WI38 (cell line): ENCODE measurements at regions not wholly inside any gene's neighbourhood (a gene's known extent, or its start where the extent isn't known, plus 50 kb on each side); places are given as distances from the start of the nearest gene placed in this dataset.

ENCODE experiments used
- H3K4me3 ChIP-seq: 2 replicates; pipeline ENCODE4 v1.5.1; 2011; ENCODE audit warnings: low read depth, mild to moderate bottlenecking, control low read depth, low read length
- TF ChIP-seq, protein P1 (sequence below): IDR thresholded peaks from 2 replicates; pipeline ENCODE4 v1.5.1; 2012; ENCODE audit warnings: low read depth, mild to moderate bottlenecking, control low read depth, low read length

DNA sequence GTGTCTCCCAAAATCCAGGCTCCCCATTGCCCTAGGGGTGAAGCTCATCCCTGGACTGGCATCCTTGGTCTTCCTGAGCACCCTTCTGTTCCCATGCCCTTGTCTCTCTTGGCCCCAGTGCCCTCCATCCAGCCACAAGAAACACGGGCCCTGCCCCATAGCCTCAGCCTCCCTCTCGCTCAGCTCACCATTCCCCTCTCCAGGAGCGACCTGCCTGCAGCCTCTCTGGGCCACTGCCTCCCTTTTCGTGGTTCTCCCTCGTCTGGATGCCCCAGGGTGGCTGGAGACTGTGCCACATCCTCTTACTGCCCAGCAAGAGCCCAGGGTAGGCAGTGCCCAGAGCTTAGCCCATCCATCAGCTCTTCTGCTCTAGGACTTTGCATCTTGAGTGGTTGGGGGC, 532.1 kb downstream of the TBC1D22A start:
- TF ChIP-seq, protein P1, sequence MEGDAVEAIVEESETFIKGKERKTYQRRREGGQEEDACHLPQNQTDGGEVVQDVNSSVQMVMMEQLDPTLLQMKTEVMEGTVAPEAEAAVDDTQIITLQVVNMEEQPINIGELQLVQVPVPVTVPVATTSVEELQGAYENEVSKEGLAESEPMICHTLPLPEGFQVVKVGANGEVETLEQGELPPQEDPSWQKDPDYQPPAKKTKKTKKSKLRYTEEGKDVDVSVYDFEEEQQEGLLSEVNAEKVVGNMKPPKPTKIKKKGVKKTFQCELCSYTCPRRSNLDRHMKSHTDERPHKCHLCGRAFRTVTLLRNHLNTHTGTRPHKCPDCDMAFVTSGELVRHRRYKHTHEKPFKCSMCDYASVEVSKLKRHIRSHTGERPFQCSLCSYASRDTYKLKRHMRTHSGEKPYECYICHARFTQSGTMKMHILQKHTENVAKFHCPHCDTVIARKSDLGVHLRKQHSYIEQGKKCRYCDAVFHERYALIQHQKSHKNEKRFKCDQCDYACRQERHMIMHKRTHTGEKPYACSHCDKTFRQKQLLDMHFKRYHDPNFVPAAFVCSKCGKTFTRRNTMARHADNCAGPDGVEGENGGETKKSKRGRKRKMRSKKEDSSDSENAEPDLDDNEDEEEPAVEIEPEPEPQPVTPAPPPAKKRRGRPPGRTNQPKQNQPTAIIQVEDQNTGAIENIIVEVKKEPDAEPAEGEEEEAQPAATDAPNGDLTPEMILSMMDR: no peak

DNA sequence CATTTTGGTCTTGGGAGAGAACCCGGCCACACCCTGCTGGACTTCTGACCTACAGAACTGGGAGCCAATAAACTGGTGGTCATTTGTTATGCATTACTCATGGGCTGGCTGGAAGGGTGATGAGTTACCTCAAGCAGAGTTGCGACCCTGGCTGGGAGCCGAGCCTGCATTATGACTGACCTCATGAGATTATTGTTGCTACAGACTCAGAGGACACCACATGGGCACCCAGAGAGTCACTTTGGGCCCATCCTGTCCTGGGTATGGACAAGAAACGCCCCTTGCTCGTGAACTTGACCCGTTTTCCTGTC, 531.7 kb downstream of the TBC1D22A start:
- TF ChIP-seq, protein P1: no peak
- no peak overlapping the region for H3K4me3 ChIP-seq

More for the DNA sequence above, 532.1 kb downstream of the TBC1D22A start:
- no peak overlapping the region for H3K4me3 ChIP-seq

DNA sequence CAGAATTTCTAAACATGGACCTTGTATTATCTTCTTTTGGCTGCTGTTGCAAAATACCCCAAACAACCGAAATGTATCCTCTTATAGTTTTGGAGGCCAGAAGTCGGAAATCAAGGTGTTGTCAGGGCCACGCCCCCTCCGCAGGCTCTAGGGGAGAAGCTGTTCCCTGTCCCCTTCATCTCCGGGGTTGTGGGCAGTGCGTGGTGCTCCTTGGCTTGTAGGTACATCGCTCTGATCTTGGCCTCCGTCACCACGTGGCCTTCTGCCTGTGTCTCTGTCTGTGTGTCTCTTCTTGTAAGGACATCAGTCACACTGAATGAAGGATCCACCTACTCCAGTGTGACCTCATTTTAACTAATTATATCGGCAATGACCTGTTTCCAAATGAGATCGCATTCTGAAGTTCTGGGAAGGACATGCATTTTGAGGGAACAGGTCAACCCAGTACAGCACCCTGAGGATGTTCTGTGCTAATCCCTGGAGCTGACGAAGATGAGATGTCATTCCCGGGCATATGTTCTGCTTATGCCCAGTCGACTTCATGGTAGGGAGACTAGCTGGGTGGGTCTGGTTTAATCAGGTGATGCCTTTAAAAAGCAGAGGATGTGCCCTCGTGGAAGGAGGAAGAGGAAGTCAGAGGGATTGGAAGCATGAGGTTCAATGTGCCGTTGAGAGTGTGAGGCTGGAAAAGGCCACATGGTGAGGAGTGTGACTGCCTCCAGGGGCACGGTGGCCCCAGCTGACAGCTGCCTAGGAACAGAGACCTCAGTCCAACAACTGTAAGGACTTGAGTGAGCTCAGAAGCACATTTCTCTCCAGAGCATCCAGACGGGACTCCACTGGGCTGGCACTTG, 531.1 kb downstream of the TBC1D22A start:
- TF ChIP-seq, protein P1: no peak
- no peak overlapping the region for H3K4me3 ChIP-seq

DNA sequence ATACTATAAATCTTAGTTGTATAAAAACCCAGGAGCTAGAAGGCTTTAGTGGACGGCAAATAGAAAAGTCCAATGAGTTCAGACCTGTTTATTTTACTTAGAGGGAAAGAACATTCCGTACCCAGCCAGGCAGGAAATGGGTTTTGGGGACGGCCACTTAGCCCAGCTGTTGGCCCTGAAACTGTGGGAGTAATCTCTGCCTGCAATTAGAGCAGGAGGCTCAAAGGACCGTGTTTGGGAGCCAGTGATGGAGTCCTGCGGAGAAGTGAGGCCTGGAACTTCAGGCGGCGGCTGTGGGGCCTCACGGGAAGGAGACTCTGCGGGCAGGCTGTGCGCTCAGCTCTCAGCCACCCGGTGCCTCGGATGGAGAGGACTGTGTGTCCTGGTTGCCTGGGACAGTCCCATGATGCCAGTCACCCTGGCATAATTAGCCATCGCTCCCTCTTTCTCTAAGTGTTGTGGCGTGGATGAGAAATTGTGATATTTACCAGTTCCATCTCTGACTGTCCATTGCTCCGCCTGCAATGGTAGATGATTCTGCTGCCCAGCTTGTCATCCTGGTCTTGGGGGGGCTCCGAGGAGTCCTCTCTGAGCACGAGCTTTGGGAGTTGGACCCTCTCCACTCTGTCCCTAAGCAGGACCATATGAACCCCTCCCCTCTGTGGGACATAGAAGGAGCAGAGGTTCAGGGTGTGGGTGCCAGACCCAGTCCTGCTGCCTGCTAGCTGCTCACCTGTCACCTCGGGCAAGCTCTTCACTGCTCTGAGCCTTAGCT, 530.3 kb downstream of the TBC1D22A start:
- H3K4me3 ChIP-seq: no peak overlapping the region
- TF ChIP-seq, protein P1: no peak

GRCh38 chr22:47291565-47292495, 529.4 kb downstream of the TBC1D22A start:
- TF ChIP-seq, protein P1: no peak
- no peak overlapping the region for H3K4me3 ChIP-seq

GRCh38 chr22:47290706-47291430, 528.4 kb downstream of the TBC1D22A start:
- TF ChIP-seq, protein P1: no peak
- H3K4me3 ChIP-seq: no peak overlapping the region
